ENCODE measurements at regions not wholly inside any gene's neighbourhood (a gene's known extent, or its start where the extent isn't known, plus 50 kb on each side); places are given as distances from the start of the nearest gene placed in this dataset.

DNA sequence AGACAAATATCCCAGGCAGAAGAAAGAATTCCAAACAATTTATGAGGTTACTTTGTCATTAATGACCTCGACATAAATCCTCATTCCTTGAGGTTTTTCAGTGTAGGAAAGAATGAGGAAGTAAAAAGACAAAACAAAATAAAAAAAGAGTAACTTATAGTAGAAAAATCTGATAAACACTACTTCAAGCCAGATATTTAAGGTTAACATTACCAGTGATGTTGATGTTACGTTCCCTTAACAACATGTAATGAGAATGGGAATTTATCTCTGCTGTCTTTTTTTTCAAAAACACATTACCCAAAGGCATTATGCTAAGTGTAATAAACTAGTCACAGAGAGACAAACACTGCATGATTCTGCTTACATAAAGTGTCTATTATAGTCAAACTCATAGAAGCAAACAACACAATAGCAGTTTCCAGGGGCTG is 935.1 kb downstream of the SLITRK1 start:
- TF ChIP-seq, protein P1, sequence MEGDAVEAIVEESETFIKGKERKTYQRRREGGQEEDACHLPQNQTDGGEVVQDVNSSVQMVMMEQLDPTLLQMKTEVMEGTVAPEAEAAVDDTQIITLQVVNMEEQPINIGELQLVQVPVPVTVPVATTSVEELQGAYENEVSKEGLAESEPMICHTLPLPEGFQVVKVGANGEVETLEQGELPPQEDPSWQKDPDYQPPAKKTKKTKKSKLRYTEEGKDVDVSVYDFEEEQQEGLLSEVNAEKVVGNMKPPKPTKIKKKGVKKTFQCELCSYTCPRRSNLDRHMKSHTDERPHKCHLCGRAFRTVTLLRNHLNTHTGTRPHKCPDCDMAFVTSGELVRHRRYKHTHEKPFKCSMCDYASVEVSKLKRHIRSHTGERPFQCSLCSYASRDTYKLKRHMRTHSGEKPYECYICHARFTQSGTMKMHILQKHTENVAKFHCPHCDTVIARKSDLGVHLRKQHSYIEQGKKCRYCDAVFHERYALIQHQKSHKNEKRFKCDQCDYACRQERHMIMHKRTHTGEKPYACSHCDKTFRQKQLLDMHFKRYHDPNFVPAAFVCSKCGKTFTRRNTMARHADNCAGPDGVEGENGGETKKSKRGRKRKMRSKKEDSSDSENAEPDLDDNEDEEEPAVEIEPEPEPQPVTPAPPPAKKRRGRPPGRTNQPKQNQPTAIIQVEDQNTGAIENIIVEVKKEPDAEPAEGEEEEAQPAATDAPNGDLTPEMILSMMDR (conservative IDR thresholded peaks at IDR 0.05; ENCODE audit: control insufficient read depth, insufficient read depth, low read depth, low read length) = no peak
- H3K4me3 ChIP-seq (ENCODE audit: control insufficient read depth, low read depth, low read length) = no peak overlapping the region
- DNase-seq (ENCODE audit: low read depth) = peak; percentile 2

- DNase-seq (ENCODE audit: low read depth) = no peak
- TF ChIP-seq, protein P1 (conservative IDR thresholded peaks at IDR 0.05; ENCODE audit: control insufficient read depth, insufficient read depth, low read depth, low read length) = no peak
- no peak overlapping the region for H3K4me3 ChIP-seq (ENCODE audit: control insufficient read depth, low read depth, low read length)
Measured at GRCh38 chr13:82938644-82939043, 943.6 kb downstream of the SLITRK1 start.

GRCh38 chr13:82934000-82934399 is 948.3 kb downstream of the SLITRK1 start:
- H3K4me3 ChIP-seq (ENCODE audit: control insufficient read depth, low read depth, low read length) = no peak overlapping the region
- no peak for DNase-seq (ENCODE audit: low read depth)
- TF ChIP-seq, protein P1 (conservative IDR thresholded peaks at IDR 0.05; ENCODE audit: control insufficient read depth, insufficient read depth, low read depth, low read length) = no peak

DNA sequence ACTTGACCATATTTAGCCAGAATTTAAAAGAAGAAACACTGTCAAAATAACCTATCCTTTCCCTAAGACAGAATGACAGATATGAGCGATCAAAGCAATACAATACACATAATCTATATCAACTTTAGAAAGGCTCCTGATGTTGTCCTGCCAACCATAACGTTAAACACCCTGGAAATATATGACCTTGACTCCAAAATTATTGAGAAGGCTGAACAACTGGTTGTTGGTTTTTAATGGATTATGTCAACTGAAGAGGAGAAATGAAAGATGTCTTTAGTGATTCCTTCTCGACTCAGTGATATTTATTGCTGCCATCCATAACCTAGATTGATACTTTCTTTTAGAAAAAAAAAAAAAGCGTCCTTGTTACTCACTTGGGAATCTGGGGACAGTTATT is 957.2 kb downstream of the SLITRK1 start:
- H3K4me3 ChIP-seq (ENCODE audit: control insufficient read depth, low read depth, low read length) = no peak overlapping the region
- TF ChIP-seq, protein P1 (conservative IDR thresholded peaks at IDR 0.05; ENCODE audit: control insufficient read depth, insufficient read depth, low read depth, low read length) = no peak
- no peak for DNase-seq (ENCODE audit: low read depth)

- DNase-seq (ENCODE audit: low read depth) = no peak
- H3K4me3 ChIP-seq (ENCODE audit: control insufficient read depth, low read depth, low read length) = no peak overlapping the region
- TF ChIP-seq, protein P1 (conservative IDR thresholded peaks at IDR 0.05; ENCODE audit: control insufficient read depth, insufficient read depth, low read depth, low read length) = no peak
Measured at GRCh38 chr13:82917984-82918383, 964.3 kb downstream of the SLITRK1 start.

GRCh38 chr13:82912564-82912963 is 969.7 kb downstream of the SLITRK1 start:
- no peak overlapping the region for H3K4me3 ChIP-seq (ENCODE audit: control insufficient read depth, low read depth, low read length)
- TF ChIP-seq, protein P1 (conservative IDR thresholded peaks at IDR 0.05; ENCODE audit: control insufficient read depth, insufficient read depth, low read depth, low read length) = no peak

GRCh38 chr13:82905071-82905470 is 977.2 kb downstream of the SLITRK1 start:
- TF ChIP-seq, protein P1 (conservative IDR thresholded peaks at IDR 0.05; ENCODE audit: control insufficient read depth, insufficient read depth, low read depth, low read length) = no peak
- DNase-seq (ENCODE audit: low read depth) = peak; percentile 0
- no peak overlapping the region for H3K4me3 ChIP-seq (ENCODE audit: control insufficient read depth, low read depth, low read length)

More at GRCh38 chr13:82912564-82912963, 969.7 kb downstream of the SLITRK1 start:
- DNase-seq (ENCODE audit: low read depth) = no peak

All from fibroblast of mammary gland (primary cell).